ENCODE measurements at regions not wholly inside any gene's neighbourhood (a gene's known extent, or its start where the extent isn't known, plus 50 kb on each side); places are given as distances from the start of the nearest gene placed in this dataset.
"Not testable (repeated sequence)": the region's sequence is repeated elsewhere in the genome, so short reads cannot be mapped to it uniquely, and the experiment has no call there.

GRCh38 chr11:80724366-80724765 lies 1283.5 kb upstream of the TENM4 start:
- ATAC-seq: no peak
- H3K27me3 Mint-ChIP-seq: no peaks in the 10 kb centered on the region
- H3K9me3 Mint-ChIP-seq (ENCODE audit: low read depth): peaks cover 9% of the 10 kb centered on the region
- H3K27ac Mint-ChIP-seq: no peak overlapping the region
- CTCF ChIA-PET: no interaction called here
- H3K4me1 Mint-ChIP-seq: no peaks in the 10 kb centered on the region
- no peak for DNase-seq
- no peaks in the 10 kb centered on the region for H3K36me3 Mint-ChIP-seq
- H3K4me3 Mint-ChIP-seq: no peak overlapping the region

- Mint-ChIP-seq H3K4me1 (no peaks in the 10 kb centered on the region), H3K27me3 (no peaks in the 10 kb centered on the region), H3K36me3 (no peaks in the 10 kb centered on the region), H3K27ac (no peak overlapping the region), H3K4me3 (no peak overlapping the region), H3K9me3 (ENCODE audit: low read depth) (peaks cover 9% of the 10 kb centered on the region)
- CTCF ChIA-PET: no interaction called here
- DNase-seq: no peak
- no peak for ATAC-seq
Measured at GRCh38 chr11:80722629-80723028, 1281.8 kb upstream of the TENM4 start.

- DNase-seq: no peak
Measured at GRCh38 chr11:80720295-80720694, 1279.5 kb upstream of the TENM4 start.

GRCh38 chr11:80719292-80719646 lies 1278.4 kb upstream of the TENM4 start:
- peaks cover 7% of the 10 kb centered on the region for H3K9me3 Mint-ChIP-seq (ENCODE audit: low read depth)
- DNase-seq: no peak
- no peak overlapping the region for H3K27ac Mint-ChIP-seq
- H3K27me3 Mint-ChIP-seq: no peaks in the 10 kb centered on the region
- H3K36me3 Mint-ChIP-seq: no peaks in the 10 kb centered on the region
- ATAC-seq: no peak
- H3K4me1 Mint-ChIP-seq: no peaks in the 10 kb centered on the region
- CTCF ChIA-PET: no interaction called here
- H3K4me3 Mint-ChIP-seq: no peak overlapping the region

More at GRCh38 chr11:80720295-80720694, 1279.5 kb upstream of the TENM4 start:
- ATAC-seq: no peak
- CTCF ChIA-PET: no interaction called here
- Mint-ChIP-seq H3K4me3 (no peak overlapping the region), H3K27ac (no peak overlapping the region), H3K27me3 (no peaks in the 10 kb centered on the region), H3K36me3 (no peaks in the 10 kb centered on the region), H3K9me3 (ENCODE audit: low read depth) (peaks cover 6% of the 10 kb centered on the region), H3K4me1 (no peaks in the 10 kb centered on the region)

- no peaks in the 10 kb centered on the region for H3K27me3 Mint-ChIP-seq
- no peaks in the 10 kb centered on the region for H3K4me1 Mint-ChIP-seq
- ATAC-seq: no peak
- H3K27ac Mint-ChIP-seq: no peak overlapping the region
- H3K36me3 Mint-ChIP-seq: no peaks in the 10 kb centered on the region
- CTCF ChIA-PET: no interaction called here
- H3K4me3 Mint-ChIP-seq: no peak overlapping the region
- H3K9me3 Mint-ChIP-seq (ENCODE audit: low read depth): peaks cover 9% of the 10 kb centered on the region
- DNase-seq: no peak
Measured at GRCh38 chr11:80718611-80719291, 1277.9 kb upstream of the TENM4 start.

GRCh38 chr11:80702264-80702663 lies 1261.4 kb upstream of the TENM4 start:
- CTCF ChIA-PET: no interaction called here
- DNase-seq (no peak), ATAC-seq (no peak)
- Mint-ChIP-seq H3K36me3 (no peaks in the 10 kb centered on the region), H3K4me3 (no peak overlapping the region), H3K9me3 (ENCODE audit: low read depth) (peaks cover 12% of the 10 kb centered on the region), H3K27ac (no peak overlapping the region), H3K27me3 (no peaks in the 10 kb centered on the region), H3K4me1 (no peaks in the 10 kb centered on the region)

GRCh38 chr11:80700386-80700785 lies 1259.6 kb upstream of the TENM4 start:
- Mint-ChIP-seq H3K36me3 (no peaks in the 10 kb centered on the region), H3K9me3 (ENCODE audit: low read depth) (peaks cover 12% of the 10 kb centered on the region), H3K4me1 (no peaks in the 10 kb centered on the region), H3K4me3 (no peak overlapping the region), H3K27ac (no peak overlapping the region), H3K27me3 (no peaks in the 10 kb centered on the region)
- CTCF ChIA-PET: no interaction called here
- DNase-seq (no peak), ATAC-seq (no peak)

GRCh38 chr11:80699406-80700177 lies 1258.8 kb upstream of the TENM4 start:
- H3K4me1 Mint-ChIP-seq, ATAC-seq, CTCF ChIA-PET, H3K27ac Mint-ChIP-seq, DNase-seq, H3K36me3 Mint-ChIP-seq, H3K27me3 Mint-ChIP-seq, H3K4me3 Mint-ChIP-seq: not testable (repeated sequence)
- peaks cover 12% of the 10 kb centered on the region for H3K9me3 Mint-ChIP-seq (ENCODE audit: low read depth)

GRCh38 chr11:80698637-80699036 lies 1257.8 kb upstream of the TENM4 start:
- Mint-ChIP-seq H3K36me3 (no peaks in the 10 kb centered on the region), H3K27ac (no peak overlapping the region), H3K9me3 (ENCODE audit: low read depth) (peaks cover 12% of the 10 kb centered on the region), H3K27me3 (no peaks in the 10 kb centered on the region), H3K4me1 (no peaks in the 10 kb centered on the region), H3K4me3 (no peak overlapping the region)
- no peak for DNase-seq
- ATAC-seq: no peak
- CTCF ChIA-PET: no interaction called here

- CTCF ChIA-PET: no interaction called here
- no peak overlapping the region for H3K4me3 Mint-ChIP-seq
- peaks cover 4% of the 10 kb centered on the region for H3K9me3 Mint-ChIP-seq (ENCODE audit: low read depth)
- no peak overlapping the region for H3K27ac Mint-ChIP-seq
- no peak for ATAC-seq
- no peaks in the 10 kb centered on the region for H3K4me1 Mint-ChIP-seq
- no peak for DNase-seq
- no peaks in the 10 kb centered on the region for H3K36me3 Mint-ChIP-seq
- H3K27me3 Mint-ChIP-seq: no peaks in the 10 kb centered on the region
Measured at GRCh38 chr11:80694385-80694784, 1253.6 kb upstream of the TENM4 start.

- Mint-ChIP-seq H3K27ac (no peak overlapping the region), H3K4me3 (no peak overlapping the region), H3K9me3 (ENCODE audit: low read depth) (peaks cover 4% of the 10 kb centered on the region), H3K4me1 (no peaks in the 10 kb centered on the region), H3K36me3 (no peaks in the 10 kb centered on the region), H3K27me3 (no peaks in the 10 kb centered on the region)
- DNase-seq: no peak
- ATAC-seq: no peak
- CTCF ChIA-PET: no interaction called here
Measured at GRCh38 chr11:80687941-80688340, 1247.1 kb upstream of the TENM4 start.

- ATAC-seq: no peak
- Mint-ChIP-seq H3K9me3 (ENCODE audit: low read depth) (peaks cover 4% of the 10 kb centered on the region), H3K4me3 (no peak overlapping the region), H3K36me3 (no peaks in the 10 kb centered on the region), H3K27me3 (no peaks in the 10 kb centered on the region), H3K27ac (no peak overlapping the region), H3K4me1 (no peaks in the 10 kb centered on the region)
- DNase-seq: no peak
- CTCF ChIA-PET: no interaction called here
Measured at GRCh38 chr11:80686889-80687288, 1246.1 kb upstream of the TENM4 start.

GRCh38 chr11:80673566-80673965 lies 1232.7 kb upstream of the TENM4 start:
- Mint-ChIP-seq H3K4me3 (no peak overlapping the region), H3K27me3 (no peaks in the 10 kb centered on the region), H3K27ac (no peak overlapping the region), H3K4me1 (no peaks in the 10 kb centered on the region), H3K9me3 (ENCODE audit: low read depth) (peaks cover 11% of the 10 kb centered on the region), H3K36me3 (no peaks in the 10 kb centered on the region)
- ATAC-seq (no peak), DNase-seq (no peak)
- CTCF ChIA-PET: no interaction called here

- Mint-ChIP-seq H3K4me1 (no peaks in the 10 kb centered on the region), H3K9me3 (ENCODE audit: low read depth) (peaks cover 6% of the 10 kb centered on the region), H3K27ac (no peak overlapping the region), H3K4me3 (no peak overlapping the region), H3K27me3 (no peaks in the 10 kb centered on the region), H3K36me3 (no peaks in the 10 kb centered on the region)
- CTCF ChIA-PET: no interaction called here
- DNase-seq: no peak
- no peak for ATAC-seq
Measured at GRCh38 chr11:80669620-80670019, 1228.8 kb upstream of the TENM4 start.

All from activated CD8-positive, alpha-beta memory T cell treated with anti-CD3 and anti-CD28 coated beads, Interleukin-2, amount 10 ng/mL, durations not matched to agents 7 days and 5 days (primary cell).